NCI-H2196 treated with DMSO at 0.1 percent for 48 hours (cell line): ENCODE measurements at regions not wholly inside any gene's neighbourhood (a gene's known extent, or its start where the extent isn't known, plus 50 kb on each side); places are given as distances from the start of the nearest gene placed in this dataset.
"Not testable (repeated sequence)": the region's sequence is repeated elsewhere in the genome, so short reads cannot be mapped to it uniquely, and the experiment has no call there.

ENCODE experiments used
- DNase-seq: peaks from one replicate; lab custom pipeline; 2025; ENCODE audit not compliant: unreplicated experiment; lab: John Stamatoyannopoulos, UW

GRCh38 chrX:44785652-44786051 is 58.2 kb upstream of the DUSP21 start:
- no peak for DNase-seq

GRCh38 chrX:44784241-44784640 is 59.6 kb upstream of the DUSP21 start:
- no peak for DNase-seq

DNA sequence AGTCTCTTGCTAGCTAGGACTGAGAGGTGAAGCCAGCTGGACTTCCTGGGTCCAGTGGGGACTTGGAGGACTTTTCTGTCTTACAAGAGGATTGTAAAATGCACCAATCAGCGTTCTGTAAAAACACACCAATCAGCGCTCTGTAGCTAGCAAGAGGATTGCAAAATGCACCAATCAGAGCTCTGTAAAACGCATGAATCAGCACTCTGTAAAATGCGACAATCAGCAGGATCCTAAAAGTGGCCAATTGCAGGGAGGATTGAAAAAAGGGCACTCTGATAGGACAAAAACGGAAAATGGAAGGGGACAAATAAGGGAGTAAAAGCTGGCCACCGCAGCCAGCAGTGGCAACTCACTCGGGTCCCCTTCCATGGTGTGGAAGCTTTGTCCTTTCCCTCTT is 65.6 kb upstream of the DUSP21 start:
- no peak for DNase-seq

GRCh38 chrX:44775726-44776125 is 68.1 kb upstream of the DUSP21 start:
- DNase-seq: no peak

DNA sequence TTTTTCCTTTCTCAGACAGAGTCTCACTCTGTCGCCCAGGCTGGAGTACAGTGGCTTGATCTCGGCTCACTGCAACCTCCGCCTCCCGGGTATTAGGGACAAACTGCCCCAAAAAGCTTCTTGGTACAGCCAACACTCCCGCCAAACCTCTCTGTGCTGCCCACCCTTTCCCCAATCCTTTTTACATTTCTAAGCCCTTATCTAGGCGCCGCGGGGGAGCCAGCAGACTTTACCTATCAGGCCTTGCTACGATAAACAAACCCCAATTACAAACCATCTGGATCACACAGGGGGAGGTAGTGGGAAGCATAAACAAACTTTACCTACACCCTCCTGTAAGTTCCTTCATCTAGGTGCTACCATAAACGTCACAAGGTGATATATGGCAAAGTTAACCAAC is 69.8 kb upstream of the DUSP21 start:
- not testable (repeated sequence) for DNase-seq

DNA sequence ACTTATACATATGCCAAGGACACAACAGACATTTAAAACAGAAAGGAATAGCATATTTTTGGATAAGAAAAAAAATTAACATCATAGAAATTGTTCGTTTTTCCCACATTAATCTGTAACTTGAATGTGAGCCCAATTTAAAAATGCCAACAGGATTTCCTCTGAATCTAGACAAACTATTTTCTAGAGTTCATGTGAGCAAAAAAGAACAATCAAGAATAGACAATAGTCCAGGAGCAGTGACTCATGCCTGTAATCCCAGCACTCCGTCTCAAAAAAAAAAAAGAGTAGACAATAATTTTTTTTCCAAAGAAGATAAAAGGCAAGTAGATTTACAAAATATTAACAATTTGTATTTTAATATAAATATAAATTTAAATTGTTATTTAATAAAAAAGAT is 73.7 kb upstream of the DUSP21 start:
- DNase-seq: no peak

DNA sequence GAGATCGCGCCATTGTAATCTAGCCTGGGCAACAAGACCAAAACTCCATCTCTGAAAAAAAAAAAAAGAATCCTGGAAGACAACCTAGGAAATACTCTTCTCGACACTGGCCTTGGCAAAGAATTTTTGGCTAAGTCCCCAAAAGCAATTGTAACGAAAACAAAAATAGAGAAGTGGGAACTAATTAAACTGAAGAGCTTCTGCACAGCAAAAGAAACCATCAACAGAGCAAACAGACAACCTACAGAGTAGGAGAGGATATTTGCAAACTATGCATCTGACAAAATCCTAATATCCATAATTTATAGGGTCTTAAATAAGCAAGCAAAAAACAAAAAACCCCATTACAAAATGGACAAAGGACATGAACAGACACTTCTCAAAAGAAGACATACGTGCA is 76.5 kb upstream of the DUSP21 start:
- no peak for DNase-seq

DNA sequence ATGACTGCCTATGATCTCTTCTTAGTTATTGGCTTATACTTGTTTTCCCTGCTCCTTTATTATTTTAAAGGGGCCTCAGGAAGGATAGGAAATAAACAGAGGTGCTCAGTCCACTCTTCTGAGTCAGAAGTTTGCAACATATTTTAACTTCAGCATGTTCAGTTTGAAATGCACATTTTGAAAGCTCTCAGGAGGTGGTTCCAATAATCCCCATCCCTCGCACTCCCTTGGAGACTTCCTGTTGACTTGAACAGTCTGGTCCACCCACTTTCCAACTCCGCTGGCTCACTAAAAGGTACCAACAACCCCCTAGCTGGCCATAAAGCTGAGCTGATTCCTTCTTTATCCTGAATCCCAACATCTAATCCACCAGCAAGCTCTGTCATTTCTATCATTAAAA is 78.3 kb upstream of the DUSP21 start:
- no peak for DNase-seq

DNA sequence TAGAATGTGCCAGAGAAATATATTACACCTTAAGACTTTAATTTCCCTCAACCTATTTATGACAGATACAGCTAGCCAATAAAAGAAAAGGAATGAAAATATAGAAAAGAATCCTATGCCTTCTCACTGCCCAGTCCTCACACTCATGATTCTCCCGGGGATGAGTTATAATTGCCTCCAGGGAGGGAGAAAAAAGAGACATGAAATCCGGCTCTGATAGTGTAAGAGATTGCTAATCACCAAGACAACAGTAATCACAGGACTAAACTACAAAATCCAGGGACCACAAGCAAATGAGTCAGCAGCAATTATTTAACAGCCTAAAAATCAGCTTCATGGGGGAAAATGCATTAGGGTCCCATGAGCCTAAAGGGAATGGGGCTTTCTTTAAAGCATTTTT is 95.9 kb upstream of the DUSP21 start:
- DNase-seq: no peak

DNA sequence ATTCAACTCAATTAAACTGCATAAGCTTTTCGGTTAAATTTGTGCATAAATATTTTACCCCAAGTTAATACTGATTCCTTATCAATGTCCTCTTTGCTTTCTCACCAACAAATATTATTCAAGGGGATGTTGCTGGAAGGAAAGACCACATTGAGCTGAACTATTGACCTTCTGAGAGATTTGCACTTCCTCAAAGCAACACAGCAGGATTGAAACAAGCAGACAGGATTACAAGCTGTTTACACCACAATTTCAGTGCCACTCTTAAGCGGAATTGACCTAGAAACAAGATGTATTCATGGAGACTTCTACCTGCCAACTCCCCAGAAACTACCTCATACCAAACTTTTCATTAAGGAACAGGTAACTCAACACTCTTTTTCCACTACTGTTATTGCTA is 96.5 kb upstream of the DUSP21 start:
- no peak for DNase-seq

GRCh38 chrX:44744799-44745198 is 99.0 kb upstream of the DUSP21 start:
- no peak for DNase-seq

DNA sequence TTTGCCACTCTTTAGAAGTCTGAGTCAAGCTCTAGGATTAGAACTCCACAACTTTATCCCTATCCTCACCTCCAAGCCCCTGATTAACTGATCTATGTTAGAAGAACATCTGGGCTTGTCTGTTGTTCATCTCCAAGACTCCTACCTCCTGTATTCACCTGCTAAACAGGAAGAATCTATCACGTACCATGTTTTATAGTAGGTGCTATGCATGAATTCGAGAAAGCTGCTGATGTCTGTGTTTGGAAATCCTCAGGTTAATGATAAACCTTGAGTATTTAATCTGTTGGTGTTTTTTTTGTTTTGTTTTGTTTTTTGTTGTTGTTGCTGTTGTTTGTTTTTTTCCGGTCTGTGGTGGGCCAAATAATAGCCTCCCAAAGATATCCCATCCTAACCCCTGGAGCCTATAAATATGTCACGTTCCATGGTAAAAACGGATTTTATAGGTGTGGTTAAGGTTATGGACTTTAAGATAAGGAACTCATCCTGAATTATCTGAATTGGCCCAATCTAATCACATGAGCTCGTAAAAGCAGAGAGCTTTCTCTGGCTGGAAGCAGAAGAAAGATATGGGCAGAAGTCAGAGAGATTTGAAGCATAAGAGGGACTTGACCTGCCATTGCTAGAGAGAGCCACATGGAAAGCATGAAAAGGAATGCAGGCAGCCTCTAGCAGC is 101.2 kb upstream of the DUSP21 start:
- no peak for DNase-seq

GRCh38 chrX:44741859-44742258 is 102.0 kb upstream of the DUSP21 start:
- not testable (repeated sequence) for DNase-seq

- DNase-seq: not testable (repeated sequence)
Observed at GRCh38 chrX:44741458-44741857, 102.4 kb upstream of the DUSP21 start.

- DNase-seq: no peak
Observed at GRCh38 chrX:44735498-44735897, 108.3 kb upstream of the DUSP21 start.

DNA sequence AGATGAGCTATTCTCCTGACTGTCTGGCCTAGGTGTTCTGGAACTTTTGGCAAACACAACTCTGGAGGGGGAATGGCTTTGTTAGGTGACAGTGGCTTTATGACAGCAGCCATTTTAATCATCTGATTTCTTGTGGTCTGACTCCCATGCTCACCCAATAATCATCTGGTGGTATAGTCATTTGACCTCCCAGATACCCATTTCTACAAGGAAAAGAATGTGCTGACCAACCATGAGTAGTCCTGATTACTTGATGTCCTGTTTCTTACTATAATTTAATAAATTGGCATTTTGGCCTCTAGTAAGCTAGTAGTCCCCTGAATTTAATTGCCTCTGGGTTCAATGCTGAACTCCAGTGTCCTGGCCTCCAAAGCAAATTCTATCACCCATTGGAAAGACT is 109.9 kb upstream of the DUSP21 start:
- no peak for DNase-seq

DNA sequence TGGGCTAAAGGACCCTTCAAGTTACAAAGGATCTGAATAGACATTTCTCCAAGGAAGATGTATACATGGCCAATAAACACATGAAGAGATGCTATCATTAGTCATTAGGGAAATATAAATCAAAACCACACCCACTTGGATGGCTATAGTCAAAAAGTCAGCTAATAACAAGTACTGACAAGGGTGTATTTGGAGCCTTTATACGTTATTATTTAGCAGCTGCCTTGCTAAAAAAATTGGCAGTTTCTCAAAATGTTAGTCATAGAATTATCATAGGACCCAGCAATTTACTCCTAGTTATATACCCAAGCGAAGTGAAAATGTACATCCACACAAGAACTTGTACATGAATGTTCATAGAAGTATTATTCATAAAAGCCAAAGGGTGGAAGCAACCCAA is 112.7 kb upstream of the DUSP21 start:
- no peak for DNase-seq

- no peak for DNase-seq
Observed at GRCh38 chrX:44723426-44723825, 120.4 kb upstream of the DUSP21 start.

- no peak for DNase-seq
Observed at GRCh38 chrX:44708470-44708869, 135.4 kb upstream of the DUSP21 start.

GRCh38 chrX:44705817-44706551 is 137.8 kb upstream of the DUSP21 start:
- DNase-seq: no peak

GRCh38 chrX:44698357-44698756 is 145.5 kb upstream of the DUSP21 start:
- peak; percentile 3 for DNase-seq

DNA sequence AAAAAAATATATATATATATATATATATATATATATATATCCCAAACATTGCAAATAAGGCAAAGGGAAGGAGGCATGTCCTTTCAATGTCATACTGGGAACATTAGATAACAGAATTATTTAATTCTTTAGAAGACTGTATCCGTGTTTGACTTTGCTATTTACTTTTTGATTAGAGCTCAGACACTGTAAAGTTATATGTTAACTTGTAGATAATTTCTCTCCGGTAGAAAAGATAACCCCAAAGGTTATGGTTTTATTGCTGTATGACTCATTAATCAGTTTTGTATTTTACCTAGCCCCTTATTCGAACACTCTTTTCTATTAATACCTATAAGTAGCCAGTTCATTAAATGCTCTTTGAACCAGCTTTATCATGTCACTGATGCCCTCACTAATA is 150.6 kb upstream of the DUSP21 start:
- no peak for DNase-seq

DNA sequence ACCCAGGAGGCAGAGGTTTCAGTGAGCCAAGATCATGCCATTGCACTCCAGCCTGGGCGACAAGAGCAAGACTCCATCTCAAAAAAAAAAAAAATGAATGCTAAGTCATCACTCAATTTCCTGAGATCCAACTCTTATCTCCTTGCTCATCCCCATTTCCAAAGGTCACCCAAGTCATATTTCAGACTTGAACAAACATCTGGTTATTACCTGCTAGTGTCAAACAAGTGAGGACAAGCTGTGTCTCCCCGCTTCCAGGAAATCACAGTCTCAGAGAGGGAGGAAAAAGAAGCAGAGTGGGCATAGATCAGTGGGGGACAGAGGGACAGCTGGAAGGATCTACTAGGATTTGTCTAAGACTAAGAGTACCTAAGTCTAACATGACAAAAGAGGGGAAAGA is 147.5 kb upstream of the FUNDC1 start:
- DNase-seq: no peak
